HCT116 (cell line): ENCODE measurements at regions not wholly inside any gene's neighbourhood (a gene's known extent, or its start where the extent isn't known, plus 50 kb on each side); places are given as distances from the start of the nearest gene placed in this dataset.

Experiments used
- ATAC-seq: fragments of 200-7000 bp; cut with Tn5 transposase; 2 replicates; pipeline ENCODE4 v1.9.1; 2020; ENCODE audit warnings: mild to moderate bottlenecking, moderate library complexity
- BruUV-seq: library from RNA; stranded (reverse); fragments of 400-500 nt; replicated peaks from 2 replicates; lab custom pipeline; 2021; lab: Mats Ljungman, UMichigan
- CTCF ChIA-PET: fragments of 300-600 bp; sonication (Branson Sonifier 250); formaldehyde crosslinking; loops from one replicate; lab custom pipeline; 2021; ENCODE audit warnings: antibody characterized with exemption; lab: Charles Lee
- POLR2A ChIA-PET: fragments of 300-600, 350-600 bp; sonication (Branson Sonifier 250); formaldehyde crosslinking; loops from one replicate; lab custom pipeline; 2021; ENCODE audit warnings: antibody characterized with exemption; lab: Charles Lee
- RAD21 ChIA-PET, 2 experiments: fragments of 300-600 bp; sonication (Branson Sonifier 250); formaldehyde crosslinking; loops; one replicate each; lab custom pipeline; 2023; ENCODE audit warnings: low total read pairs in 2 of 2; ENCODE audit not compliant: uncharacterized antibody in 2 of 2, unreplicated experiment in 2 of 2, low non-redundant PET in 1 of 2; lab: Charles Lee
- DNase-seq: peaks from one replicate; pipeline ENCODE4 v3.0.0-alpha.2; 2010; ENCODE audit warnings: low read depth, low spot score
- H2AFZ ChIP-seq: fragments of 200-600 bp; shearing (Covaris generic), sonication (generic); 2 replicates; pipeline ENCODE4 v1.6.1; 2017; ENCODE audit warnings: low read depth, mixed run types, mixed read lengths, antibody characterized with exemption, low read length; ENCODE audit not compliant: poor library complexity, severe bottlenecking
- H3K27ac ChIP-seq: 2 replicates; pipeline ENCODE4 v1.5.1; 2012; ENCODE audit warnings: low read depth, low read length
- H3K27me3 ChIP-seq: fragments of 200-600 bp; sonication (generic); 2 replicates; pipeline ENCODE4 v1.6.1; 2016; ENCODE audit warnings: mixed run types, low read length, mixed read lengths; ENCODE audit not compliant: insufficient read depth
- H3K36me3 ChIP-seq, 2 experiments: fragments of 200-500 bp in 1 of 2; fragments of 200-600 bp in 1 of 2; sonication (Bioruptor generic) in 1 of 2; sonication (generic) in 1 of 2; 2 replicates each; pipeline versions ENCODE4 v1.5.1 to v1.6.1; 2014 to 2016; ENCODE audit warnings: low read length in 2 of 2, inconsistent platforms in 1 of 2, mixed read lengths in 1 of 2, mixed run types in 1 of 2; ENCODE audit not compliant: insufficient read depth in 2 of 2, control insufficient read depth in 1 of 2
- H3K4me1 ChIP-seq, 2 experiments: fragments of 200-600 bp in 1 of 2; sonication (generic) in 1 of 2; 2 replicates each; pipeline versions ENCODE4 v1.5.1 to v1.6.1; 2012 to 2017; ENCODE audit warnings: low read length in 2 of 2, inconsistent platforms in 1 of 2, mild to moderate bottlenecking in 1 of 2, mixed read lengths in 1 of 2, mixed run types in 1 of 2, moderate library complexity in 1 of 2; ENCODE audit not compliant: insufficient read depth in 2 of 2, control insufficient read depth in 1 of 2
- H3K4me2 ChIP-seq: fragments of 200-600 bp; sonication (generic); 2 replicates; pipeline ENCODE4 v1.6.1; 2017; ENCODE audit warnings: mixed run types, low read length, mixed read lengths
- H3K4me3 ChIP-seq, 2 experiments: fragments of 200-600 bp in 1 of 2; sonication (generic) in 1 of 2; replicated peaks in 1 of 2; 2 replicates each; pipeline ENCODE4 v1.5.1; 2011 to 2016; ENCODE audit warnings: low read length in 2 of 2, control low read depth in 1 of 2, low read depth in 1 of 2, mild to moderate bottlenecking in 1 of 2, mixed read lengths in 1 of 2, mixed run types in 1 of 2
- H3K79me2 ChIP-seq: fragments of 200-600 bp; sonication (generic); 2 replicates; pipeline ENCODE4 v1.6.1; 2017; ENCODE audit warnings: mild to moderate bottlenecking, mixed run types, low read length, moderate library complexity, mixed read lengths; ENCODE audit not compliant: insufficient read depth
- H3K9ac ChIP-seq: fragments of 200-600 bp; sonication (generic); 2 replicates; pipeline ENCODE4 v1.6.1; 2016; ENCODE audit warnings: low read length, mixed read lengths
- H3K9me2 ChIP-seq: fragments of 200-600 bp; sonication (generic), shearing (Covaris generic); 2 replicates; pipeline ENCODE4 v1.6.1; 2017; ENCODE audit warnings: mixed run types, mild to moderate bottlenecking, moderate library complexity; ENCODE audit not compliant: insufficient read depth
- H3K9me3 ChIP-seq, 2 experiments: fragments of 200-500 bp in 1 of 2; fragments of 200-600 bp in 1 of 2; sonication (Bioruptor generic) in 1 of 2; sonication (generic) in 1 of 2; 2 replicates each; pipeline ENCODE4 v1.6.1; 2014 to 2017; ENCODE audit warnings: low read length in 2 of 2, mixed read lengths in 2 of 2, inconsistent platforms in 1 of 2, low read depth in 1 of 2, mild to moderate bottlenecking in 1 of 2, mixed run types in 1 of 2, moderate library complexity in 1 of 2; ENCODE audit not compliant: control insufficient read depth in 1 of 2, insufficient read depth in 1 of 2
- H4K20me1 ChIP-seq: fragments of 200-600 bp; sonication (generic), shearing (Covaris generic); 2 replicates; pipeline ENCODE4 v1.6.1; 2017; ENCODE audit warnings: mixed run types, mild to moderate bottlenecking, moderate library complexity; ENCODE audit not compliant: insufficient read depth
- CBX3 ChIP-seq: IDR thresholded peaks from 2 replicates; pipeline ENCODE4 v1.6.1; 2012; ENCODE audit warnings: low read depth
- ELF1 ChIP-seq: IDR thresholded peaks from 2 replicates; pipeline ENCODE4 v1.6.1; 2012; ENCODE audit warnings: low read depth, borderline replicate concordance
- EZH2phosphoT487 ChIP-seq: fragments of 200-600 bp; IDR thresholded peaks from 2 replicates; pipeline ENCODE4 v1.6.1; 2018; ENCODE audit warnings: antibody characterized with exemption, borderline replicate concordance
- POLR2A ChIP-seq: IDR thresholded peaks from 2 replicates; pipeline ENCODE4 v1.7.0; 2011; ENCODE audit warnings: borderline replicate concordance; ENCODE audit not compliant: insufficient read depth, insufficient read length; ENCODE audit errors: extremely low read depth
- SIN3A ChIP-seq: IDR thresholded peaks from 2 replicates; pipeline ENCODE4 v1.6.1; 2012; ENCODE audit warnings: low read depth
- SRF ChIP-seq: IDR thresholded peaks from 2 replicates; pipeline ENCODE4 v1.6.1; 2012; ENCODE audit warnings: low read depth
- YY1 ChIP-seq: IDR thresholded peaks from 2 replicates; pipeline ENCODE4 v1.6.1; 2011; ENCODE audit warnings: low read length, low read depth, moderate library complexity, mild to moderate bottlenecking; ENCODE audit not compliant: insufficient replicate concordance; ENCODE audit errors: extremely low read depth
- ZBTB33 ChIP-seq: IDR thresholded peaks from 2 replicates; pipeline ENCODE4 v1.6.1; 2011; ENCODE audit warnings: mild to moderate bottlenecking, low read length, moderate library complexity; ENCODE audit not compliant: insufficient replicate concordance; ENCODE audit errors: extremely low read depth
- ZFX ChIP-seq: fragments of 450-650 bp; IDR thresholded peaks from 2 replicates; pipeline ENCODE4 v1.6.1; 2017
- intact Hi-C: fragments of 100-400 bp; cut with micrococcal nuclease; formaldehyde crosslinking; loops from 2 replicates; pipeline ENCODE4 v1.10.0; 2022
- TF ChIP-seq, protein P1 (sequence below): IDR thresholded peaks from 2 replicates; pipeline ENCODE4 v1.6.1; 2012; ENCODE audit warnings: low read depth

DNA sequence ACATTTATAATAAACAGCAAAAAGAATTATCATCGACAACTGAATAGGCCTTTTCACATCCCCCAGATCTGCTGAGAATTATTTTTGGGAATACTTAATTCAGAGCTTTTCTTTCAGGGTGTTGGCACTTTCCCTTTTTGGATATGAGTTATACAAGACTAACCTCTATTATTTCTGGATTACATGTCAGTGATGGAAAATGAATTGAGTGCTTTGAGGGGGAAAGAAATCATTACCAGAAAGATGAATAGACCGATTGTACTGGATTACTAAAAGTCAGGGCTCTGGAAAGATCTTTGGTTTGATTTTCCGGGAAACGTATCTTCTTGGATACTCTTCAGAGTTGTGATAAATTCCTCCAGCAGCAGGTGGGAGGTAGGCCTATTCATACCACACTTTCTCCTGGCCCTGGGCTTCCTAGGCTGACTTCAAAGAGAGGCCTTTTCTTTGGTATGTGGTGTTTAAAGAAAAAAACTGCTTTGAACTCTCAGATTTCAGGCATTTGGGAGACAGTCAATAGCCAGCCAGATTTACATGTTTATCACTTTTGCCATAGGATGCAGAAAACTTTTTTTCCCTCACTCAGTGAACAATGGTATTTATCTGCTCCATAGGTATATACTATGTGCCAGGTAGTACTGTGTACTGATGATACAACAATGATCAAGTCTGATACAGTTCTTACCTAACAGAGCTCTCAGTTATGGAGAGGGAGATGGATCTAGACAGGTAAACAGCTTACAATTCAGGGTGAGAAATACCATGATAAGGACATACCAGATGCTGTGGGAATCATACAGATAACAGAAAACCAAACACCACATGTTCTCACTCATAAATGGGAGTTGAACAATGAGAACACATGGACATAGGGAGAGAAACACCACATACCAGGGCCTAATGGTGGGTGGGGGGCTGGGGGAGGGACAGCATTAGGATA, 63.3 kb upstream of the ACTR3 start:
- Histone ChIP-seq H3K27me3 (no peaks in the 10 kb centered on the region), H2AFZ (no peak overlapping the region), H3K4me2 (no peak overlapping the region), H3K9me2 (no peaks in the 10 kb centered on the region), H3K27ac (no peak overlapping the region), H3K79me2 (no peaks in the 10 kb centered on the region), H3K9me3 (no peaks in the 10 kb centered on the region), H3K9ac (no peak overlapping the region), H3K4me3 (no peak overlapping the region), H4K20me1 (no peaks in the 10 kb centered on the region), H3K36me3 (no peaks in the 10 kb centered on the region), H3K4me1 (peaks cover 0 to 3% of the 10 kb centered on the region in 2 experiments; a peak in 1 of 4 replicates)
- BruUV-seq = no TSS peak
- intact Hi-C loops = no loop called here
- DNase-seq (no peak), ATAC-seq (no peak)
- TF ChIP-seq SIN3A = no peak
- no peak for TF ChIP-seq ELF1
- TF ChIP-seq SRF = no peak
- TF ChIP-seq CBX3 = no peak
- TF ChIP-seq EZH2phosphoT487 = no peak
- TF ChIP-seq YY1 = no peak
- TF ChIP-seq, protein P1, sequence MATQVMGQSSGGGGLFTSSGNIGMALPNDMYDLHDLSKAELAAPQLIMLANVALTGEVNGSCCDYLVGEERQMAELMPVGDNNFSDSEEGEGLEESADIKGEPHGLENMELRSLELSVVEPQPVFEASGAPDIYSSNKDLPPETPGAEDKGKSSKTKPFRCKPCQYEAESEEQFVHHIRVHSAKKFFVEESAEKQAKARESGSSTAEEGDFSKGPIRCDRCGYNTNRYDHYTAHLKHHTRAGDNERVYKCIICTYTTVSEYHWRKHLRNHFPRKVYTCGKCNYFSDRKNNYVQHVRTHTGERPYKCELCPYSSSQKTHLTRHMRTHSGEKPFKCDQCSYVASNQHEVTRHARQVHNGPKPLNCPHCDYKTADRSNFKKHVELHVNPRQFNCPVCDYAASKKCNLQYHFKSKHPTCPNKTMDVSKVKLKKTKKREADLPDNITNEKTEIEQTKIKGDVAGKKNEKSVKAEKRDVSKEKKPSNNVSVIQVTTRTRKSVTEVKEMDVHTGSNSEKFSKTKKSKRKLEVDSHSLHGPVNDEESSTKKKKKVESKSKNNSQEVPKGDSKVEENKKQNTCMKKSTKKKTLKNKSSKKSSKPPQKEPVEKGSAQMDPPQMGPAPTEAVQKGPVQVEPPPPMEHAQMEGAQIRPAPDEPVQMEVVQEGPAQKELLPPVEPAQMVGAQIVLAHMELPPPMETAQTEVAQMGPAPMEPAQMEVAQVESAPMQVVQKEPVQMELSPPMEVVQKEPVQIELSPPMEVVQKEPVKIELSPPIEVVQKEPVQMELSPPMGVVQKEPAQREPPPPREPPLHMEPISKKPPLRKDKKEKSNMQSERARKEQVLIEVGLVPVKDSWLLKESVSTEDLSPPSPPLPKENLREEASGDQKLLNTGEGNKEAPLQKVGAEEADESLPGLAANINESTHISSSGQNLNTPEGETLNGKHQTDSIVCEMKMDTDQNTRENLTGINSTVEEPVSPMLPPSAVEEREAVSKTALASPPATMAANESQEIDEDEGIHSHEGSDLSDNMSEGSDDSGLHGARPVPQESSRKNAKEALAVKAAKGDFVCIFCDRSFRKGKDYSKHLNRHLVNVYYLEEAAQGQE = no peak
- TF ChIP-seq ZBTB33 = no peak
- no peak for TF ChIP-seq ZFX
- no peak for TF ChIP-seq POLR2A
- POLR2A ChIA-PET = no interaction called here
- RAD21 ChIA-PET = no interaction called here
- CTCF ChIA-PET = no interaction called here
